ENCODE measurements at regions not wholly inside any gene's neighbourhood (a gene's known extent, or its start where the extent isn't known, plus 50 kb on each side); places are given as distances from the start of the nearest gene placed in this dataset.

GRCh38 chr13:50299546-50300249 lies 284.5 kb downstream of the KCNRG start:
- TF ChIP-seq EP300 (IDR thresholded peaks at IDR 0.05) (no peak), CTCF (IDR thresholded peaks at IDR 0.05) (no peak), POLR2A (IDR thresholded peaks at IDR 0.05) (no peak)

Measured in ovary (tissue), 3 donors.